GM23338 (cell line): ENCODE measurements at regions not wholly inside any gene's neighbourhood (a gene's known extent, or its start where the extent isn't known, plus 50 kb on each side); places are given as distances from the start of the nearest gene placed in this dataset.

Source experiments
- ATAC-seq: fragments of 200-7000 bp; cut with Tn5 transposase; 3 replicates; pipeline ENCODE4 v1.9.1; 2020
- DNase-seq: peaks from one replicate; pipeline ENCODE4 v3.0.0-alpha.2; 2015; ENCODE audit warnings: low spot score
- H2AFZ ChIP-seq: fragments of 200-600 bp; sonication (generic); 2 replicates; pipeline ENCODE4 v1.8.0; 2016; ENCODE audit warnings: antibody characterized with exemption, mild to moderate bottlenecking, moderate library complexity
- H3F3A ChIP-seq: fragments of 200-600 bp; sonication (generic); replicated peaks from 2 replicates; pipeline ENCODE4 v1.8.0; 2017; ENCODE audit warnings: antibody characterized with exemption, mixed run types, low read depth
- H3K27ac ChIP-seq: fragments of 200-600 bp; sonication (generic); 2 replicates; pipeline ENCODE4 v1.6.1; 2016; ENCODE audit warnings: low read depth
- H3K27me3 ChIP-seq: fragments of 200-600 bp; sonication (generic); 2 replicates; pipeline ENCODE4 v1.8.0; 2016; ENCODE audit warnings: mild to moderate bottlenecking, mixed run types, moderate library complexity; ENCODE audit not compliant: insufficient read depth
- H3K36me3 ChIP-seq: fragments of 200-600 bp; sonication (generic); 2 replicates; pipeline ENCODE4 v1.8.0; 2016; ENCODE audit warnings: mild to moderate bottlenecking; ENCODE audit not compliant: insufficient read depth
- H3K4me1 ChIP-seq: fragments of 200-600 bp; sonication (generic); 2 replicates; pipeline ENCODE4 v1.8.0; 2016; ENCODE audit warnings: mild to moderate bottlenecking, moderate library complexity; ENCODE audit not compliant: insufficient read depth
- H3K4me2 ChIP-seq: fragments of 200-600 bp; sonication (generic); 2 replicates; pipeline ENCODE4 v1.7.1; 2017; ENCODE audit warnings: mixed run types
- H3K4me3 ChIP-seq: fragments of 200-600 bp; sonication (generic); 2 replicates; pipeline ENCODE4 v1.6.1; 2016; ENCODE audit warnings: mixed run types
- H3K79me2 ChIP-seq: fragments of 200-600 bp; sonication (generic); replicated peaks from 2 replicates; pipeline ENCODE4 v1.8.0; 2017; ENCODE audit warnings: mild to moderate bottlenecking; ENCODE audit not compliant: insufficient read depth
- H3K9me2 ChIP-seq: fragments of 200-600 bp; sonication (generic); 2 replicates; pipeline ENCODE4 v1.8.0; 2017; ENCODE audit not compliant: insufficient read depth
- H4K20me1 ChIP-seq: fragments of 200-600 bp; sonication (generic); replicated peaks from 2 replicates; pipeline ENCODE4 v1.8.0; 2017; ENCODE audit warnings: mild to moderate bottlenecking; ENCODE audit not compliant: insufficient read depth
- H3K27ac Mint-ChIP-seq: 2 replicates; pipeline ENCODE4 v1.8.0; 2020; ENCODE audit warnings: inconsistent platforms, mild to moderate bottlenecking, moderate library complexity, mixed read lengths
- H3K27me3 Mint-ChIP-seq: 3 replicates; pipeline ENCODE4 v1.8.0; 2022; ENCODE audit warnings: low read depth, mild to moderate bottlenecking, moderate library complexity, mixed read lengths, inconsistent platforms; ENCODE audit not compliant: insufficient read depth, poor library complexity
- H3K36me3 Mint-ChIP-seq: 3 replicates; pipeline ENCODE4 v1.8.0; 2021; ENCODE audit warnings: low read depth, mild to moderate bottlenecking, inconsistent platforms, moderate library complexity, mixed read lengths
- H3K4me1 Mint-ChIP-seq: 3 replicates; pipeline ENCODE4 v1.8.0; 2020; ENCODE audit warnings: mild to moderate bottlenecking, inconsistent platforms, mixed read lengths
- H3K4me3 Mint-ChIP-seq: 3 replicates; pipeline ENCODE4 v1.8.0; 2021; ENCODE audit warnings: moderate library complexity, mild to moderate bottlenecking, inconsistent platforms, mixed read lengths
- H3K9me3 Mint-ChIP-seq: 3 replicates; pipeline ENCODE4 v1.8.0; 2020; ENCODE audit warnings: moderate library complexity, mild to moderate bottlenecking, inconsistent platforms, mixed read lengths
- CREB1 ChIP-seq: fragments of 250-450 bp; sonication (Bioruptor Pico); IDR thresholded peaks from 2 replicates; pipeline ENCODE4 v1.5.0; 2020; ENCODE audit warnings: low read depth, mild to moderate bottlenecking, moderate library complexity
- CTCF ChIP-seq, 2 experiments: fragments of 200-600 bp in 1 of 2; sonication (generic) in 1 of 2; conservative IDR thresholded peaks; 2 replicates each; pipeline versions ENCODE4 v1.5.1 to v1.6.1; 2016 to 2017; ENCODE audit warnings: antibody characterized with exemption in 2 of 2, low read depth in 2 of 2, mild to moderate bottlenecking in 2 of 2, moderate library complexity in 1 of 2
- JUNB ChIP-seq: IDR thresholded peaks from one replicate; pipeline ENCODE4 v1.6.1; 2016; ENCODE audit warnings: antibody characterized with exemption; ENCODE audit not compliant: unreplicated experiment
- NANOG ChIP-seq: IDR thresholded peaks from 2 replicates; pipeline ENCODE4 v1.6.1; 2016; ENCODE audit warnings: antibody characterized with exemption, borderline replicate concordance
- POLR2AphosphoS5 ChIP-seq: IDR thresholded peaks from 2 replicates; pipeline ENCODE4 v1.6.1; 2016; ENCODE audit warnings: antibody characterized with exemption, low read depth
- REST ChIP-seq: IDR thresholded peaks from one replicate; pipeline ENCODE4 v1.6.1; 2018; ENCODE audit warnings: antibody characterized with exemption; ENCODE audit not compliant: unreplicated experiment
- ZNF114 ChIP-seq: fragments of 250-450 bp; sonication (Bioruptor Pico); IDR thresholded peaks from 2 replicates; pipeline ENCODE4 v1.5.0; 2020; ENCODE audit warnings: mild to moderate bottlenecking, moderate library complexity
- ZNF331 ChIP-seq: fragments of 250-450 bp; sonication (Bioruptor Pico); IDR thresholded peaks from 2 replicates; pipeline ENCODE4 v1.5.0; 2020; ENCODE audit warnings: low read depth, mild to moderate bottlenecking, moderate library complexity
- ZNF462 ChIP-seq: fragments of 250-450 bp; sonication (Bioruptor Pico); IDR thresholded peaks from 2 replicates; pipeline ENCODE4 v1.5.0; 2020; ENCODE audit warnings: mild to moderate bottlenecking, moderate library complexity

GRCh38 chr1:67887146-67887545, 53.9 kb upstream of the GNG12 start:
- Mint-ChIP-seq H3K9me3 (no peaks in the 10 kb centered on the region), H3K4me3 (no peak overlapping the region), H3K27me3 (peaks cover 7% of the 10 kb centered on the region), H3K27ac (no peak overlapping the region), H3K4me1 (peaks cover 28% of the 10 kb centered on the region), H3K36me3 (no peaks in the 10 kb centered on the region)
- Histone ChIP-seq H3K9me2 (no peaks in the 10 kb centered on the region), H2AFZ (no peak overlapping the region), H3K4me2 (no peak overlapping the region), H3K36me3 (no peaks in the 10 kb centered on the region), H3K79me2 (no peaks in the 10 kb centered on the region), H3K27me3 (no peaks in the 10 kb centered on the region), H3F3A (no peaks in the 10 kb centered on the region), H3K4me1 (peaks cover 15% of the 10 kb centered on the region), H3K4me3 (no peak overlapping the region), H3K27ac (no peak overlapping the region), H4K20me1 (no peaks in the 10 kb centered on the region)
- TF ChIP-seq NANOG (no peak), CTCF (conservative IDR thresholded peaks at IDR 0.05; ENCODE audit: low read depth in 2 of 2) (no peak), JUNB (no peak), REST (no peak)
- ATAC-seq (no peak), DNase-seq (no peak)

- H4K20me1 ChIP-seq = no peaks in the 10 kb centered on the region
- Mint-ChIP-seq H3K27ac (no peak overlapping the region), H3K27me3 (peaks cover 2% of the 10 kb centered on the region), H3K4me3 (no peak overlapping the region), H3K4me1 (peaks cover 19% of the 10 kb centered on the region), H3K9me3 (no peaks in the 10 kb centered on the region), H3K36me3 (no peaks in the 10 kb centered on the region)
- no peaks in the 10 kb centered on the region for H3K36me3 ChIP-seq
- H3K4me3 ChIP-seq = no peak overlapping the region
- peaks cover 15% of the 10 kb centered on the region for H3K4me1 ChIP-seq
- H3K9me2 ChIP-seq = no peaks in the 10 kb centered on the region
- no peak overlapping the region for H3K27ac ChIP-seq
- H3F3A ChIP-seq = no peaks in the 10 kb centered on the region
- no peak overlapping the region for H3K4me2 ChIP-seq
- DNase-seq (no peak), ATAC-seq (no peak)
- no peak overlapping the region for H2AFZ ChIP-seq
- no peaks in the 10 kb centered on the region for H3K27me3 ChIP-seq
- no peaks in the 10 kb centered on the region for H3K79me2 ChIP-seq
- TF ChIP-seq NANOG (no peak), CTCF (conservative IDR thresholded peaks at IDR 0.05; ENCODE audit: low read depth in 2 of 2) (no peak), ZNF331 (no peak), POLR2AphosphoS5 (no peak), ZNF462 (CRISPR knock-in tag) (no peak), CREB1 (CRISPR knock-in tag) (no peak), ZNF114 (CRISPR knock-in tag) (no peak)
Measured at GRCh38 chr1:67886076-67886475, 52.8 kb upstream of the GNG12 start.
